ENCODE measurements at regions not wholly inside any gene's neighbourhood (a gene's known extent, or its start where the extent isn't known, plus 50 kb on each side); places are given as distances from the start of the nearest gene placed in this dataset.

DNA sequence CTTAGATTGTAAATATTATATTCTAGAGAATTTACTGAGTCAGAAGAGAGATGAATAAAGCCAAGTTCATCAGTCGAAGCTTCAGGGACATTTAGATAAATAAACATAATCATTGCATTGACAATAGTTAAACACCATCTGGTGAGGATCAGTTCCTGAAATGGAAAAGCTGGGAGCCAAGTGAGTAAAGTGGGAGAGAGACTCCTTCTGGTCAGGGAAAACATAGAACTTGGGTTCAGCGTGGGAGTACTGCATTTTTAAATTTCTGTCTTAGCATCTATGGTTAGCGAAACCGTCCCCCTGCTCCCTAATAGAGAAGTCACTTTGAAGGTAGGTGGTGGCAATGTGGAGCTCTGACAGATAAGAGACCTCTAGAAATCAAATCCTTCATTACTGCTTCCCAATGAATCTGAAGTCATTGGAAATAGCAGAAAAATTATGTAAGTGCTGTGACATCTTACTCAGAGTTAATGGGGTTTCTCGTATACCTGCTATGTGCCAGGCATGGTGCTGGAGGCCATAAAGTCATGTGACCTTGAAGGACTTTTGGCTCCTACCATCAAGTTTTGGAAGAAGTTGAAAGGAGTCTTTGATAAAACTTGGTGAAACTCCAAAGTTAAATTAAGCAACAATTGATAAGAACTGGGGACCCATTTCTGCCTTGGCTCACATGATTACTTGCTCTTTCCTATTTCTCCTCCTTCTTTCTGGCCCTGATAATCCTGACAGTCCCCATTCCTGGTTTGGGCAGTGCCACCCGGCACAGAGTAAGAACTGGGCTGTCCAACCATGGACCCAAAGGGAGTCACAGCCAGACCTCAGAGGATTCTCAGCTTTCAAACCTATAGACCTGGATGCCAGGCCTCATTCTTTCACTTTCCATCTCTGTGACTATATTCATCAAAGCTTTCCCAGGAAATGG is 211.2 kb downstream of the C7orf25 start:
- Histone ChIP-seq H2AFZ (ENCODE audit: low read length) (no peak overlapping the region), H4K20me1 (ENCODE audit: insufficient read depth, low read length) (no peaks in the 10 kb centered on the region), H3K27ac (ENCODE audit: low read depth, low read length) (no peak overlapping the region), H3K4me1 (ENCODE audit: insufficient read depth, low read length) (no peaks in the 10 kb centered on the region), H3K4me2 (ENCODE audit: insufficient read depth, low read length) (no peak overlapping the region), H3K36me3 (ENCODE audit: insufficient read depth, low read length) (no peaks in the 10 kb centered on the region), H3K27me3 (ENCODE audit: insufficient read depth, low read length) (peaks cover 11% of the 10 kb centered on the region), H3K79me2 (ENCODE audit: insufficient read depth, low read length) (no peaks in the 10 kb centered on the region), H3K9me3 (ENCODE audit: low read depth, low read length) (no peaks in the 10 kb centered on the region), H3K4me3 (ENCODE audit: insufficient read depth, low read length) (no peak overlapping the region)
- TF ChIP-seq, protein P1, sequence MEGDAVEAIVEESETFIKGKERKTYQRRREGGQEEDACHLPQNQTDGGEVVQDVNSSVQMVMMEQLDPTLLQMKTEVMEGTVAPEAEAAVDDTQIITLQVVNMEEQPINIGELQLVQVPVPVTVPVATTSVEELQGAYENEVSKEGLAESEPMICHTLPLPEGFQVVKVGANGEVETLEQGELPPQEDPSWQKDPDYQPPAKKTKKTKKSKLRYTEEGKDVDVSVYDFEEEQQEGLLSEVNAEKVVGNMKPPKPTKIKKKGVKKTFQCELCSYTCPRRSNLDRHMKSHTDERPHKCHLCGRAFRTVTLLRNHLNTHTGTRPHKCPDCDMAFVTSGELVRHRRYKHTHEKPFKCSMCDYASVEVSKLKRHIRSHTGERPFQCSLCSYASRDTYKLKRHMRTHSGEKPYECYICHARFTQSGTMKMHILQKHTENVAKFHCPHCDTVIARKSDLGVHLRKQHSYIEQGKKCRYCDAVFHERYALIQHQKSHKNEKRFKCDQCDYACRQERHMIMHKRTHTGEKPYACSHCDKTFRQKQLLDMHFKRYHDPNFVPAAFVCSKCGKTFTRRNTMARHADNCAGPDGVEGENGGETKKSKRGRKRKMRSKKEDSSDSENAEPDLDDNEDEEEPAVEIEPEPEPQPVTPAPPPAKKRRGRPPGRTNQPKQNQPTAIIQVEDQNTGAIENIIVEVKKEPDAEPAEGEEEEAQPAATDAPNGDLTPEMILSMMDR (IDR thresholded peaks at IDR 0.05; ENCODE audit: extremely low read depth, low read depth, low read length) = no peak
- DNase-seq (ENCODE audit: insufficient read length, low spot score, missing footprints) = no peak

GRCh38 chr7:42699380-42700178 is 212.3 kb downstream of the C7orf25 start:
- Histone ChIP-seq H3K4me1 (ENCODE audit: insufficient read depth, low read length) (no peaks in the 10 kb centered on the region), H3K27me3 (ENCODE audit: insufficient read depth, low read length) (peaks cover 11% of the 10 kb centered on the region), H4K20me1 (ENCODE audit: insufficient read depth, low read length) (no peaks in the 10 kb centered on the region), H3K4me2 (ENCODE audit: insufficient read depth, low read length) (no peak overlapping the region), H3K36me3 (ENCODE audit: insufficient read depth, low read length) (no peaks in the 10 kb centered on the region), H3K4me3 (ENCODE audit: insufficient read depth, low read length) (no peak overlapping the region), H2AFZ (ENCODE audit: low read length) (no peak overlapping the region), H3K9me3 (ENCODE audit: low read depth, low read length) (no peaks in the 10 kb centered on the region), H3K79me2 (ENCODE audit: insufficient read depth, low read length) (no peaks in the 10 kb centered on the region), H3K27ac (ENCODE audit: low read depth, low read length) (no peak overlapping the region)
- no peak for DNase-seq (ENCODE audit: insufficient read length, low spot score, missing footprints)
- TF ChIP-seq, protein P1 (IDR thresholded peaks at IDR 0.05; ENCODE audit: extremely low read depth, low read depth, low read length) = no peak

- Histone ChIP-seq H3K9me3 (ENCODE audit: low read depth, low read length) (no peaks in the 10 kb centered on the region), H3K4me3 (ENCODE audit: insufficient read depth, low read length) (no peak overlapping the region), H3K27ac (ENCODE audit: low read depth, low read length) (no peak overlapping the region), H3K4me2 (ENCODE audit: insufficient read depth, low read length) (no peak overlapping the region), H2AFZ (ENCODE audit: low read length) (no peak overlapping the region), H3K4me1 (ENCODE audit: insufficient read depth, low read length) (no peaks in the 10 kb centered on the region), H3K79me2 (ENCODE audit: insufficient read depth, low read length) (no peaks in the 10 kb centered on the region), H3K27me3 (ENCODE audit: insufficient read depth, low read length) (peaks cover 11% of the 10 kb centered on the region), H4K20me1 (ENCODE audit: insufficient read depth, low read length) (no peaks in the 10 kb centered on the region), H3K36me3 (ENCODE audit: insufficient read depth, low read length) (no peaks in the 10 kb centered on the region)
- DNase-seq (ENCODE audit: insufficient read length, low spot score, missing footprints) = no peak
- TF ChIP-seq, protein P1 (IDR thresholded peaks at IDR 0.05; ENCODE audit: extremely low read depth, low read depth, low read length) = no peak
These were observed 213.1 kb downstream of the C7orf25 start for GRCh38 chr7:42698600-42699374.
